Muscle of leg (tissue), 3 donors: ENCODE measurements at regions not wholly inside any gene's neighbourhood (a gene's known extent, or its start where the extent isn't known, plus 50 kb on each side); places are given as distances from the start of the nearest gene placed in this dataset.
"Not testable (repeated sequence)": the region's sequence is repeated elsewhere in the genome, so short reads cannot be mapped to it uniquely, and the experiment has no call there.

Experiments used
- DNase-seq: peaks from one replicate; pipeline ENCODE4 v3.0.0; 2013
- H3K27ac ChIP-seq: one replicate; pipeline ENCODE4 v1.5.1; 2013; ENCODE audit warnings: mild to moderate bottlenecking, low read length, control low read depth
- H3K27me3 ChIP-seq: one replicate; pipeline ENCODE4 v1.6.1; 2013; ENCODE audit warnings: low read length; ENCODE audit not compliant: control insufficient read depth, insufficient read depth
- H3K36me3 ChIP-seq: one replicate; pipeline ENCODE4 v1.6.1; 2013; ENCODE audit warnings: low read length; ENCODE audit not compliant: control insufficient read depth, insufficient read depth
- H3K4me1 ChIP-seq: one replicate; pipeline ENCODE4 v1.6.1; 2013; ENCODE audit warnings: low read length; ENCODE audit not compliant: control insufficient read depth, insufficient read depth
- H3K4me3 ChIP-seq: one replicate; pipeline ENCODE4 v1.5.1; 2013; ENCODE audit warnings: low read length, control low read depth
- H3K9me3 ChIP-seq: replicated peaks from 2 replicates; pipeline ENCODE4 v1.6.1; 2013; ENCODE audit warnings: low read depth, low read length; ENCODE audit not compliant: control insufficient read depth
- WGBS: methylation state at CpG from one replicate; pipeline ENCODE4 v1.1.5; 2013; ENCODE audit warnings: missing lambda C conversion rate; ENCODE audit not compliant: insufficient coverage; 5-methylcytosine and 5-hydroxymethylcytosine counted together

- no peaks in the 10 kb centered on the region for H3K36me3 ChIP-seq
- no peaks in the 10 kb centered on the region for H3K27me3 ChIP-seq
- H3K9me3 ChIP-seq = no peaks in the 10 kb centered on the region
- H3K4me1 ChIP-seq = no peaks in the 10 kb centered on the region
- no peak overlapping the region for H3K27ac ChIP-seq
- WGBS = no CpG with 5 or more reads among the region's 1 CpG
- H3K4me3 ChIP-seq = no peak overlapping the region
- no peak for DNase-seq
Observed at GRCh38 chr2:67614454-67614853, 217.3 kb downstream of the ETAA1 start.

GRCh38 chr2:67616749-67617148 lies 219.6 kb downstream of the ETAA1 start:
- H3K36me3 ChIP-seq = no peaks in the 10 kb centered on the region
- H3K27ac ChIP-seq = no peak overlapping the region
- H3K4me3 ChIP-seq = no peak overlapping the region
- no CpG with 5 or more reads among the region's 1 CpG for WGBS
- no peaks in the 10 kb centered on the region for H3K27me3 ChIP-seq
- H3K4me1 ChIP-seq = no peaks in the 10 kb centered on the region
- no peaks in the 10 kb centered on the region for H3K9me3 ChIP-seq
- DNase-seq = peak; percentile 71

- H3K4me1 ChIP-seq = no peaks in the 10 kb centered on the region
- H3K27ac ChIP-seq = no peak overlapping the region
- DNase-seq = no peak
Observed at GRCh38 chr2:67619204-67619603, 222.1 kb downstream of the ETAA1 start.

GRCh38 chr2:67623741-67624140 lies 226.6 kb downstream of the ETAA1 start:
- WGBS = no CpG with 5 or more reads among the region's 2 CpGs
- H3K4me3 ChIP-seq, H3K9me3 ChIP-seq, H3K36me3 ChIP-seq, H3K27me3 ChIP-seq, DNase-seq, H3K4me1 ChIP-seq, H3K27ac ChIP-seq: not testable (repeated sequence)

More at GRCh38 chr2:67619204-67619603, 222.1 kb downstream of the ETAA1 start:
- Histone ChIP-seq H3K4me3 (no peak overlapping the region), H3K9me3 (no peaks in the 10 kb centered on the region), H3K36me3 (no peaks in the 10 kb centered on the region), H3K27me3 (no peaks in the 10 kb centered on the region)

GRCh38 chr2:67625178-67625577 lies 228.0 kb downstream of the ETAA1 start:
- Histone ChIP-seq H3K4me3 (no peak overlapping the region), H3K27me3 (no peaks in the 10 kb centered on the region), H3K36me3 (no peaks in the 10 kb centered on the region), H3K9me3 (no peaks in the 10 kb centered on the region), H3K27ac (no peak overlapping the region), H3K4me1 (no peaks in the 10 kb centered on the region)
- no peak for DNase-seq

- Histone ChIP-seq H3K36me3 (no peaks in the 10 kb centered on the region), H3K4me3 (no peak overlapping the region), H3K4me1 (no peaks in the 10 kb centered on the region), H3K27ac (peak overlapping the region; percentile 42), H3K9me3 (no peaks in the 10 kb centered on the region), H3K27me3 (no peaks in the 10 kb centered on the region)
- WGBS = 40% methylated on average over 1 of the region's 5 CpGs
- peak; percentile 66 for DNase-seq
Observed at GRCh38 chr2:67625690-67626475, 228.8 kb downstream of the ETAA1 start.

- Histone ChIP-seq H3K4me1 (no peaks in the 10 kb centered on the region), H3K27ac (no peak overlapping the region), H3K36me3 (no peaks in the 10 kb centered on the region), H3K9me3 (no peaks in the 10 kb centered on the region), H3K27me3 (peaks cover 2% of the 10 kb centered on the region), H3K4me3 (no peak overlapping the region)
- no peak for DNase-seq
- 33% methylated on average over 1 of the region's 4 CpGs for WGBS
Observed at GRCh38 chr2:67626656-67627055, 229.5 kb downstream of the ETAA1 start.

GRCh38 chr2:67627456-67628207 lies 230.5 kb downstream of the ETAA1 start:
- H3K9me3 ChIP-seq = no peaks in the 10 kb centered on the region
- no peak overlapping the region for H3K27ac ChIP-seq
- no peak for DNase-seq
- WGBS = 93% methylated on average over 2 of the region's 3 CpGs
- H3K36me3 ChIP-seq = no peaks in the 10 kb centered on the region
- H3K4me3 ChIP-seq = no peak overlapping the region
- peaks cover 2% of the 10 kb centered on the region for H3K27me3 ChIP-seq
- H3K4me1 ChIP-seq = no peaks in the 10 kb centered on the region

GRCh38 chr2:67628892-67629291 lies 231.8 kb downstream of the ETAA1 start:
- H3K4me3 ChIP-seq = no peak overlapping the region
- no peaks in the 10 kb centered on the region for H3K4me1 ChIP-seq
- H3K27ac ChIP-seq = no peak overlapping the region
- no peak for DNase-seq
- H3K36me3 ChIP-seq = no peaks in the 10 kb centered on the region
- H3K27me3 ChIP-seq = peaks cover 2% of the 10 kb centered on the region
- no peaks in the 10 kb centered on the region for H3K9me3 ChIP-seq
- WGBS = no CpG with 5 or more reads among the region's 1 CpG

GRCh38 chr2:67631483-67631882 lies 234.3 kb downstream of the ETAA1 start:
- no peaks in the 10 kb centered on the region for H3K4me1 ChIP-seq
- no peak overlapping the region for H3K27ac ChIP-seq

More at GRCh38 chr2:67631483-67631882, 234.3 kb downstream of the ETAA1 start:
- no peak for DNase-seq
- H3K36me3 ChIP-seq = no peaks in the 10 kb centered on the region
- peaks cover 2% of the 10 kb centered on the region for H3K27me3 ChIP-seq
- no peaks in the 10 kb centered on the region for H3K9me3 ChIP-seq
- no peak overlapping the region for H3K4me3 ChIP-seq
